PC-9 (cell line): ENCODE measurements at regions not wholly inside any gene's neighbourhood (a gene's known extent, or its start where the extent isn't known, plus 50 kb on each side); places are given as distances from the start of the nearest gene placed in this dataset.

Source experiments
- BruUV-seq: library from RNA; stranded (reverse); fragments of 400-500 nt; replicated peaks from 2 replicates; lab custom pipeline; 2021; lab: Mats Ljungman, UMichigan
- CTCF ChIA-PET: fragments of 300-600 bp; sonication (Branson Sonifier 250); formaldehyde crosslinking; loops from one replicate; lab custom pipeline; 2022; ENCODE audit warnings: antibody characterized with exemption; lab: Charles Lee
- POLR2A ChIA-PET: fragments of 300-600 bp; sonication (Branson Sonifier 250); formaldehyde crosslinking; loops from one replicate; lab custom pipeline; 2022; ENCODE audit warnings: antibody characterized with exemption; ENCODE audit not compliant: unreplicated experiment; lab: Charles Lee
- DNase-seq, 2 experiments: peaks; one replicate each; pipeline versions ENCODE4 v3.0.0 to v3.0.0-alpha.2; 2015 to 2022; ENCODE audit warnings: mixed read lengths in 1 of 2
- H2AFZ ChIP-seq: fragments of 200-600 bp; sonication (generic); 2 replicates; pipeline ENCODE4 v1.8.1; 2017; ENCODE audit warnings: antibody characterized with exemption
- H3F3A ChIP-seq: fragments of 200-600 bp; sonication (generic); 2 replicates; pipeline ENCODE4 v1.8.1; 2017; ENCODE audit warnings: antibody characterized with exemption, mild to moderate bottlenecking, low read depth; ENCODE audit not compliant: insufficient read depth
- H3K27ac ChIP-seq: fragments of 200-600 bp; sonication (generic); 2 replicates; pipeline ENCODE4 v1.6.1; 2016; ENCODE audit warnings: mixed run types
- H3K27me3 ChIP-seq: fragments of 200-600 bp; sonication (generic); 2 replicates; pipeline ENCODE4 v1.6.1; 2016; ENCODE audit warnings: low read depth, mixed run types; ENCODE audit not compliant: insufficient read depth
- H3K36me3 ChIP-seq: fragments of 200-600 bp; sonication (generic); 2 replicates; pipeline ENCODE4 v1.6.1; 2016; ENCODE audit warnings: low read depth, mixed run types
- H3K4me1 ChIP-seq: fragments of 200-600 bp; sonication (generic); replicated peaks from 2 replicates; pipeline ENCODE4 v1.6.1; 2016; ENCODE audit warnings: mixed run types; ENCODE audit not compliant: insufficient read depth
- H3K4me2 ChIP-seq: fragments of 200-600 bp; sonication (generic); 2 replicates; pipeline ENCODE4 v1.6.1; 2017; ENCODE audit warnings: mixed run types
- H3K4me3 ChIP-seq: fragments of 200-600 bp; sonication (generic); 2 replicates; pipeline ENCODE4 v1.6.1; 2016; ENCODE audit warnings: mixed run types
- H3K79me2 ChIP-seq: fragments of 200-600 bp; sonication (generic); 2 replicates; pipeline ENCODE4 v1.6.1; 2017; ENCODE audit warnings: low read depth, mixed run types
- H3K9me2 ChIP-seq: fragments of 200-600 bp; sonication (generic); 2 replicates; pipeline ENCODE4 v1.8.1; 2017; ENCODE audit warnings: mild to moderate bottlenecking; ENCODE audit not compliant: insufficient read depth
- H3K9me3 ChIP-seq: fragments of 200-600 bp; sonication (generic); 2 replicates; pipeline ENCODE4 v1.8.1; 2016; ENCODE audit warnings: low read depth; ENCODE audit not compliant: insufficient read depth
- H4K20me1 ChIP-seq: fragments of 200-600 bp; sonication (generic); 2 replicates; pipeline ENCODE4 v1.8.1; 2017; ENCODE audit not compliant: insufficient read depth
- CTCF ChIP-seq: fragments of 200-600 bp; sonication (generic); conservative IDR thresholded peaks from 2 replicates; pipeline ENCODE4 v1.6.1; 2017; ENCODE audit warnings: mixed run types, antibody characterized with exemption, mild to moderate bottlenecking, moderate library complexity
- EZH2 ChIP-seq: fragments of 200-600 bp; sonication (generic); IDR thresholded peaks from 2 replicates; pipeline ENCODE4 v1.8.0; 2017; ENCODE audit warnings: antibody characterized with exemption, low read depth
- intact Hi-C: fragments of 100-400 bp; cut with micrococcal nuclease; formaldehyde crosslinking; loops from one replicate; pipeline ENCODE4 v1.10.0; 2022; ENCODE audit not compliant: unreplicated experiment

GRCh38 chr5:166503506-166503905, 1787.9 kb upstream of the WWC1 start:
- POLR2A ChIA-PET: no interaction called here
- intact Hi-C loops: no loop called here

GRCh38 chr5:166505067-166505466, 1786.4 kb upstream of the WWC1 start:
- Histone ChIP-seq H3K27ac (no peak overlapping the region), H3K79me2 (no peaks in the 10 kb centered on the region), H3K27me3 (no peaks in the 10 kb centered on the region), H3F3A (no peaks in the 10 kb centered on the region), H3K4me3 (no peak overlapping the region), H3K4me1 (no peaks in the 10 kb centered on the region), H3K9me2 (no peaks in the 10 kb centered on the region), H3K36me3 (no peaks in the 10 kb centered on the region), H3K4me2 (no peak overlapping the region), H2AFZ (no peak overlapping the region), H3K9me3 (no peaks in the 10 kb centered on the region), H4K20me1 (no peaks in the 10 kb centered on the region)
- no peak for TF ChIP-seq EZH2
- TF ChIP-seq CTCF: no peak
- CTCF ChIA-PET: no interaction called here
- POLR2A ChIA-PET: no interaction called here
- intact Hi-C loops: no loop called here
- DNase-seq: no peak
- BruUV-seq: no TSS peak

More at GRCh38 chr5:166503506-166503905, 1787.9 kb upstream of the WWC1 start:
- Histone ChIP-seq H3K36me3 (no peaks in the 10 kb centered on the region), H3K9me3 (no peaks in the 10 kb centered on the region), H3K9me2 (no peaks in the 10 kb centered on the region), H3K79me2 (no peaks in the 10 kb centered on the region), H4K20me1 (no peaks in the 10 kb centered on the region), H2AFZ (no peak overlapping the region), H3K4me3 (no peak overlapping the region), H3K4me2 (no peak overlapping the region), H3F3A (no peaks in the 10 kb centered on the region), H3K4me1 (no peaks in the 10 kb centered on the region), H3K27ac (no peak overlapping the region), H3K27me3 (no peaks in the 10 kb centered on the region)
- TF ChIP-seq EZH2 (no peak), CTCF (no peak)
- no peak for DNase-seq
- CTCF ChIA-PET: no interaction called here
- no TSS peak for BruUV-seq

GRCh38 chr5:166505544-166505943, 1785.9 kb upstream of the WWC1 start:
- CTCF ChIA-PET: no interaction called here

More at GRCh38 chr5:166505544-166505943, 1785.9 kb upstream of the WWC1 start:
- H3K4me2 ChIP-seq: no peak overlapping the region
- BruUV-seq: no TSS peak
- TF ChIP-seq EZH2 (no peak), CTCF (no peak)
- no peaks in the 10 kb centered on the region for H3K9me3 ChIP-seq
- no peaks in the 10 kb centered on the region for H3K4me1 ChIP-seq
- H3F3A ChIP-seq: no peaks in the 10 kb centered on the region
- no peaks in the 10 kb centered on the region for H3K9me2 ChIP-seq
- H4K20me1 ChIP-seq: no peaks in the 10 kb centered on the region
- no peaks in the 10 kb centered on the region for H3K79me2 ChIP-seq
- no peaks in the 10 kb centered on the region for H3K27me3 ChIP-seq
- no peak for DNase-seq
- no peak overlapping the region for H2AFZ ChIP-seq
- no peak overlapping the region for H3K4me3 ChIP-seq
- H3K27ac ChIP-seq: no peak overlapping the region
- intact Hi-C loops: no loop called here
- POLR2A ChIA-PET: no interaction called here
- H3K36me3 ChIP-seq: no peaks in the 10 kb centered on the region
